Esophagus (tissue), 2 donors: ENCODE measurements at regions not wholly inside any gene's neighbourhood (a gene's known extent, or its start where the extent isn't known, plus 50 kb on each side); places are given as distances from the start of the nearest gene placed in this dataset.

Experiments
- H3K27ac ChIP-seq, 2 donors: one replicate each; pipeline ENCODE4 v1.5.1; 2013; ENCODE audit warnings: low read depth in 2 of 2, mild to moderate bottlenecking in 2 of 2, inconsistent platforms in 1 of 2, low read length in 1 of 2, moderate library complexity in 1 of 2
- H3K27me3 ChIP-seq, 2 donors: one replicate each; pipeline ENCODE4 v1.6.1; 2013; ENCODE audit warnings: low read length in 2 of 2, control low read depth in 1 of 2, mild to moderate bottlenecking in 1 of 2; ENCODE audit not compliant: insufficient read depth in 2 of 2, control insufficient read depth in 1 of 2
- H3K36me3 ChIP-seq, 2 donors: one replicate each; pipeline ENCODE4 v1.6.1; 2013; ENCODE audit warnings: low read length in 1 of 2; ENCODE audit not compliant: control insufficient read depth in 2 of 2, insufficient read depth in 2 of 2
- H3K4me1 ChIP-seq, 2 donors: one replicate each; pipeline ENCODE4 v1.6.1; 2013; ENCODE audit warnings: low read length in 1 of 2; ENCODE audit not compliant: control insufficient read depth in 2 of 2, insufficient read depth in 2 of 2
- H3K4me3 ChIP-seq, 2 donors: one replicate each; pipeline ENCODE4 v1.5.1; 2013; ENCODE audit warnings: low read length in 2 of 2, mild to moderate bottlenecking in 2 of 2, low read depth in 1 of 2, moderate library complexity in 1 of 2
- H3K9me3 ChIP-seq, 2 donors: one replicate each; pipeline ENCODE4 v1.6.1; 2013; ENCODE audit warnings: mild to moderate bottlenecking in 2 of 2, low read depth in 1 of 2, low read length in 1 of 2, moderate library complexity in 1 of 2; ENCODE audit not compliant: control insufficient read depth in 2 of 2, insufficient read depth in 1 of 2
- WGBS, 2 donors: extraction: QIAGEN DNeasy Blood & Tissue Kit; methylation state at CpG; one replicate each; pipeline ENCODE4 v1.1.7; 2013; 5-methylcytosine and 5-hydroxymethylcytosine counted together
- donor health status: healthy with polysubstance abuse.
- donor health status: Bipolar disorder and iron deficiency.

- Histone ChIP-seq H3K27me3 (no peaks in the 10 kb centered on the region), H3K9me3 (no peaks in the 10 kb centered on the region), H3K27ac (no peak overlapping the region), H3K36me3 (no peaks in the 10 kb centered on the region), H3K4me3 (no peak overlapping the region), H3K4me1 (no peaks in the 10 kb centered on the region)
- WGBS, 2 donors, result 85 to 91% methylated on average over 3 of the region's 3 CpGs
Measured at GRCh38 chr6:14943116-14943515, 302.8 kb upstream of the JARID2 start.

GRCh38 chr6:14944593-14944992, 301.3 kb upstream of the JARID2 start:
- Histone ChIP-seq H3K4me1 (no peaks in the 10 kb centered on the region), H3K27me3 (no peaks in the 10 kb centered on the region), H3K36me3 (no peaks in the 10 kb centered on the region), H3K4me3 (no peak overlapping the region), H3K9me3 (no peaks in the 10 kb centered on the region), H3K27ac (no peak overlapping the region)

GRCh38 chr6:14945461-14946185, 300.2 kb upstream of the JARID2 start:
- 90 to 91% methylated on average over 7 of the region's 7 CpGs for WGBS, 2 donors

GRCh38 chr6:14946753-14947152, 299.1 kb upstream of the JARID2 start:
- Histone ChIP-seq H3K27ac (no peak overlapping the region), H3K9me3 (no peaks in the 10 kb centered on the region), H3K36me3 (no peaks in the 10 kb centered on the region), H3K27me3 (no peaks in the 10 kb centered on the region), H3K4me1 (no peaks in the 10 kb centered on the region), H3K4me3 (no peak overlapping the region)
- 93 to 94% methylated on average over 4 of the region's 4 CpGs for WGBS, 2 donors

More at GRCh38 chr6:14945461-14946185, 300.2 kb upstream of the JARID2 start:
- Histone ChIP-seq H3K4me1 (no peaks in the 10 kb centered on the region), H3K27me3 (no peaks in the 10 kb centered on the region), H3K36me3 (no peaks in the 10 kb centered on the region), H3K9me3 (no peaks in the 10 kb centered on the region), H3K4me3 (no peak overlapping the region), H3K27ac (no peak overlapping the region)

GRCh38 chr6:14948586-14949245, 297.2 kb upstream of the JARID2 start:
- no peaks in the 10 kb centered on the region for H3K27me3 ChIP-seq
- WGBS, 2 donors, result 72 to 79% methylated on average over 7 of the region's 7 CpGs

GRCh38 chr6:14950103-14950969, 295.5 kb upstream of the JARID2 start:
- Histone ChIP-seq H3K27me3 (no peaks in the 10 kb centered on the region), H3K4me3 (no peak overlapping the region), H3K36me3 (no peaks in the 10 kb centered on the region), H3K9me3 (peaks cover 4% of the 10 kb centered on the region in 2 donors), H3K27ac (no peak overlapping the region), H3K4me1 (no peaks in the 10 kb centered on the region)
- WGBS, 2 donors, result 82 to 88% methylated on average over 4 of the region's 4 CpGs

More at GRCh38 chr6:14948586-14949245, 297.2 kb upstream of the JARID2 start:
- H3K9me3 ChIP-seq, result no peaks in the 10 kb centered on the region
- H3K4me3 ChIP-seq, result no peak overlapping the region
- no peaks in the 10 kb centered on the region for H3K36me3 ChIP-seq
- no peaks in the 10 kb centered on the region for H3K4me1 ChIP-seq
- no peak overlapping the region for H3K27ac ChIP-seq

GRCh38 chr6:14950970-14951276, 294.9 kb upstream of the JARID2 start:
- Histone ChIP-seq H3K27me3 (no peaks in the 10 kb centered on the region), H3K27ac (no peak overlapping the region), H3K4me3 (no peak overlapping the region), H3K9me3 (peaks cover 4% of the 10 kb centered on the region in 2 donors), H3K36me3 (no peaks in the 10 kb centered on the region), H3K4me1 (no peaks in the 10 kb centered on the region)
- WGBS, 2 donors, result 90 to 91% methylated on average over 2 of the region's 2 CpGs

- no peaks in the 10 kb centered on the region for H3K27me3 ChIP-seq
- no peaks in the 10 kb centered on the region for H3K4me1 ChIP-seq
- H3K9me3 ChIP-seq, result peaks cover 4% of the 10 kb centered on the region in 2 donors
- H3K36me3 ChIP-seq, result no peaks in the 10 kb centered on the region
- WGBS, 2 donors, result 28 to 32% methylated on average over 1 of the region's 1 CpG
- H3K27ac ChIP-seq, result no peak overlapping the region
- no peak overlapping the region for H3K4me3 ChIP-seq
Measured at GRCh38 chr6:14951704-14952103, 294.2 kb upstream of the JARID2 start.

GRCh38 chr6:14953836-14954235, 292.0 kb upstream of the JARID2 start:
- Histone ChIP-seq H3K9me3 (peaks cover 4% of the 10 kb centered on the region in 2 donors), H3K4me1 (no peaks in the 10 kb centered on the region), H3K27ac (no peak overlapping the region), H3K27me3 (no peaks in the 10 kb centered on the region), H3K4me3 (no peak overlapping the region), H3K36me3 (no peaks in the 10 kb centered on the region)
- WGBS, 2 donors, result 91% methylated on average over 6 of the region's 6 CpGs
